Nephron progenitor cell (in vitro differentiated cells): ENCODE measurements at regions not wholly inside any gene's neighbourhood (a gene's known extent, or its start where the extent isn't known, plus 50 kb on each side); places are given as distances from the start of the nearest gene placed in this dataset.
"Not testable (repeated sequence)": the region's sequence is repeated elsewhere in the genome, so short reads cannot be mapped to it uniquely, and the experiment has no call there.

Source experiments
- DNase-seq: peaks from one replicate; pipeline ENCODE4 v3.0.0; 2021
- H3K27ac Mint-ChIP-seq: 2 replicates; pipeline ENCODE4 v1.8.0; 2021; ENCODE audit warnings: mild to moderate bottlenecking, moderate library complexity, mixed read lengths
- H3K27me3 Mint-ChIP-seq: 2 replicates; pipeline ENCODE4 v1.8.0; 2021; ENCODE audit warnings: mild to moderate bottlenecking, low read depth, mixed read lengths; ENCODE audit not compliant: poor library complexity
- H3K36me3 Mint-ChIP-seq: 2 replicates; pipeline ENCODE4 v1.8.0; 2021; ENCODE audit warnings: low read depth, mixed read lengths
- H3K4me1 Mint-ChIP-seq: 2 replicates; pipeline ENCODE4 v1.8.0; 2021; ENCODE audit warnings: mixed read lengths
- H3K4me3 Mint-ChIP-seq: 2 replicates; pipeline ENCODE4 v1.8.0; 2021; ENCODE audit warnings: mild to moderate bottlenecking, moderate library complexity, mixed read lengths
- H3K9me3 Mint-ChIP-seq: 2 replicates; pipeline ENCODE4 v1.8.0; 2021; ENCODE audit warnings: mild to moderate bottlenecking, moderate library complexity, mixed read lengths
- TF ChIP-seq, protein P1 (sequence below): fragments of 200-600 bp; sonication (generic); IDR thresholded peaks from 2 replicates; pipeline ENCODE4 v1.5.0; 2021; ENCODE audit warnings: antibody characterized with exemption

DNA sequence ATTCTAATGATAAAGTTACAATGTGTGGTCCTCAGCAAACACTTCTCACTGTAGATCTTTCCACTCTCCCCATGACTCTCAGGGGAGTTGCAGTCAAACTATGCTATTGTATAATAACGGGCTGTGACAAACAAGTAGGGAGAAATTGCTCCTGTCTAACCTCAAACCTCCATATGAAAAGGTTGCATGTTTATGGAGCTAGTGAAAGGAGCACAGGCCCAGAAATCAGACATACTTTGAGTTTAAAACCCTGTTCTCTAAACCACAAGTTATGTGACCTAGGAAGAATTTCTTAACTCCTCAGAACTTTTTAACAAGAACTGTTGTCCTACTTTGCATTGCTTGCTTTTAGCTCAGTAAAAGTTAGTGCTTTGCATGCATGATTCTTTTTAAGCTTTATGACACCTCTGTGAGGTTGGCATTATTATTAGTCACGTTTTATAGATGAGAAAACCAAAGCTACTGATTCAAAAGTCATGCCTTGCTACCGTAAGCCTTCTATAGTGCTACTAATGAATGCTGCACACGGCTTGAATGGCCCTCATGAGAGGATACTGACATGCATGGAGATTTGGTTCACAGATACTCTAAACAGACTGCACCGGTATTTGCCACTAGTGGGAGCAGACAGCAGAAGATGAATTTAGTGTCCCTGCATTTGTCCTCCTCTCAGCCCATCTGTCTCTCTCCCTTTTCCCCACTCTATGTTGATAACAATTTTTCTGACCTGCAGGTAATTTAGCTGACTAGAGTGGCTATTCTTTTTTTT lies 129.5 kb upstream of the PCGF5 start:
- no peak overlapping the region for H3K4me3 Mint-ChIP-seq
- H3K36me3 Mint-ChIP-seq: peaks cover 6% of the 10 kb centered on the region
- H3K4me1 Mint-ChIP-seq: no peaks in the 10 kb centered on the region
- H3K27ac Mint-ChIP-seq: no peak overlapping the region
- TF ChIP-seq, protein P1, sequence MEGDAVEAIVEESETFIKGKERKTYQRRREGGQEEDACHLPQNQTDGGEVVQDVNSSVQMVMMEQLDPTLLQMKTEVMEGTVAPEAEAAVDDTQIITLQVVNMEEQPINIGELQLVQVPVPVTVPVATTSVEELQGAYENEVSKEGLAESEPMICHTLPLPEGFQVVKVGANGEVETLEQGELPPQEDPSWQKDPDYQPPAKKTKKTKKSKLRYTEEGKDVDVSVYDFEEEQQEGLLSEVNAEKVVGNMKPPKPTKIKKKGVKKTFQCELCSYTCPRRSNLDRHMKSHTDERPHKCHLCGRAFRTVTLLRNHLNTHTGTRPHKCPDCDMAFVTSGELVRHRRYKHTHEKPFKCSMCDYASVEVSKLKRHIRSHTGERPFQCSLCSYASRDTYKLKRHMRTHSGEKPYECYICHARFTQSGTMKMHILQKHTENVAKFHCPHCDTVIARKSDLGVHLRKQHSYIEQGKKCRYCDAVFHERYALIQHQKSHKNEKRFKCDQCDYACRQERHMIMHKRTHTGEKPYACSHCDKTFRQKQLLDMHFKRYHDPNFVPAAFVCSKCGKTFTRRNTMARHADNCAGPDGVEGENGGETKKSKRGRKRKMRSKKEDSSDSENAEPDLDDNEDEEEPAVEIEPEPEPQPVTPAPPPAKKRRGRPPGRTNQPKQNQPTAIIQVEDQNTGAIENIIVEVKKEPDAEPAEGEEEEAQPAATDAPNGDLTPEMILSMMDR: peak; percentile 10
- DNase-seq: no peak
- H3K9me3 Mint-ChIP-seq: peaks cover 37% of the 10 kb centered on the region
- peaks cover 5% of the 10 kb centered on the region for H3K27me3 Mint-ChIP-seq

DNA sequence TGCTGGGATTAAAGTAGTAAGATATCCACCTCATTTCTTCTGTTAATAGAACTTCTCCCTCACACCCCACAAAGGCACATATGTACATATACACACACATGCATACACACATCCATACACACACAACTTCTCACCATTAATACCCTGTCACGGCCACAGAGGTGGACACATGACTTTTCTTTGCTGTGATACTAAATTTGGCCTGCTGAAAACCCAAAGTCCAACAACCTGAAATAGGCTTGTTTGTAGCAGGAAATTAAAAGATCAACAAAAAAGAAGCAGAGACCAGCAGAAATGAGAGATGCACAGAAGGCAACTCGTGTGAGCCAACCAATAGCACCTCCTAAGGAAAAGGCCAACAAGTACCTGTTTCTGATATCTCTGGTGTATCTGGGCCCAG lies 128.7 kb upstream of the PCGF5 start:
- Mint-ChIP-seq H3K36me3 (peaks cover 6% of the 10 kb centered on the region), H3K27ac (no peak overlapping the region), H3K9me3 (peaks cover 46% of the 10 kb centered on the region), H3K27me3 (peaks cover 5% of the 10 kb centered on the region), H3K4me3 (no peak overlapping the region), H3K4me1 (no peaks in the 10 kb centered on the region)
- TF ChIP-seq, protein P1: no peak
- no peak for DNase-seq

DNA sequence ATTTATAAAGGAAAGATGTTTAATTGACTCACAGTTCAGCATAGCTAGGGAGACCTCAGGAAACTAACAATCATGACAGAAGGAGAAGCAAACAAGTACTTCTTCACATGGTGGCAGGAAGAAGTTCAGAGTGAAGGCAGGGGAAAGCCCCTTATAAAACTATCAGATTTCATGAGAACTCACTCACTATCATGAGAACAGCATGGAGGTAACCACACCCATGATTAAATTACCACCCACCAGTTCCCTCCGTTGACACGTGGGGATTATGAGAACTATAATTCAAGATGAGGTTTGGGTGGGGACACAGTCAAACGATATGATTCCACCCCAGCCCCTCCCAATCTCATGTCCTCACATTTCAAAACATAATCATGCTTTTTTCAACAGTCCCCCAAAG lies 124.2 kb upstream of the PCGF5 start:
- Mint-ChIP-seq H3K36me3 (peaks cover 15% of the 10 kb centered on the region), H3K9me3 (peaks cover 68% of the 10 kb centered on the region), H3K27me3 (peaks cover 5% of the 10 kb centered on the region), H3K4me3 (no peak overlapping the region), H3K4me1 (no peaks in the 10 kb centered on the region), H3K27ac (no peak overlapping the region)
- no peak for DNase-seq
- TF ChIP-seq, protein P1: no peak

DNA sequence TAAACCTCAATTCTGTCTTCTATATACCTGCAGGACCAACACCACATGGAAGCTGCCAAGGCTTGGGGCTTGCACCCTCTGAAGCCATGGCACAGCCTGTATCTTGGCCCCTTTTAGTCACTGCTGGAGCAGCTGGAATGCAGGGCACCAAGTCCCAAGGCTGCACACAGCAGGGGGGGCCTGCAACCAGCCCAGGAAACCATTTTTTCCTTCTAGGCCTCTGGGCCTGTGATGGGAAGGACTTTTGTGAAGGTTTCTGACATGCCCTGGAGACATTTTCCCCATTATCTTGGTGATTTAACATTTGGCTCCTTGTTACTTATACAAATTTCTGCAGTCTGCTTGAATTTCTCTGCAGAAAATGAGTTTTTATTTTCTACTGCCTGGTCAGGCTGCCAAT lies 123.2 kb upstream of the PCGF5 start:
- peaks cover under 1% of the 10 kb centered on the region for H3K4me1 Mint-ChIP-seq
- TF ChIP-seq, protein P1: no peak
- no peak overlapping the region for H3K27ac Mint-ChIP-seq
- peaks cover 5% of the 10 kb centered on the region for H3K27me3 Mint-ChIP-seq
- H3K36me3 Mint-ChIP-seq: peaks cover 15% of the 10 kb centered on the region
- H3K9me3 Mint-ChIP-seq: peaks cover 65% of the 10 kb centered on the region
- no peak for DNase-seq
- no peak overlapping the region for H3K4me3 Mint-ChIP-seq

DNA sequence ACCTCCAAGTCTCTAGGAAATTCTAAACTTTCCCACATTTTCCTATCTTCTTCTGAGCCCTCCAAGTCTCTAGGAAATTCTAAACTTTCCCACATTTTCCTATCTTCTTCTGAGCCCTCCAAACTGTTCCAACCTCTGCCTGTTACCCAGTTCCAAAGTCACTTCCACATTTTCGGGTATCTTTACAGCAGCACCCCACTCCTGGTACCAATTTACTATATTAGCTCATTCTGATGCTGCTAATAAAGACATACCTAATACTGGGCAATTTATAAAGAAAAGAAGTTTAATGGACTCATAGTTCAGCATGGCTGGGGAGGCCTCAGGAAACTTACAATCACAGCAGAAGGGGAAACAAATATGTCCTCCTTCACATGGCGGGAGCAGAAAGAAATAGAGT lies 122.4 kb upstream of the PCGF5 start:
- H3K4me3 Mint-ChIP-seq, H3K4me1 Mint-ChIP-seq, H3K27me3 Mint-ChIP-seq, DNase-seq, H3K27ac Mint-ChIP-seq: not testable (repeated sequence)
- Mint-ChIP-seq H3K36me3 (peaks cover 15% of the 10 kb centered on the region), H3K9me3 (peaks cover 58% of the 10 kb centered on the region)

DNA sequence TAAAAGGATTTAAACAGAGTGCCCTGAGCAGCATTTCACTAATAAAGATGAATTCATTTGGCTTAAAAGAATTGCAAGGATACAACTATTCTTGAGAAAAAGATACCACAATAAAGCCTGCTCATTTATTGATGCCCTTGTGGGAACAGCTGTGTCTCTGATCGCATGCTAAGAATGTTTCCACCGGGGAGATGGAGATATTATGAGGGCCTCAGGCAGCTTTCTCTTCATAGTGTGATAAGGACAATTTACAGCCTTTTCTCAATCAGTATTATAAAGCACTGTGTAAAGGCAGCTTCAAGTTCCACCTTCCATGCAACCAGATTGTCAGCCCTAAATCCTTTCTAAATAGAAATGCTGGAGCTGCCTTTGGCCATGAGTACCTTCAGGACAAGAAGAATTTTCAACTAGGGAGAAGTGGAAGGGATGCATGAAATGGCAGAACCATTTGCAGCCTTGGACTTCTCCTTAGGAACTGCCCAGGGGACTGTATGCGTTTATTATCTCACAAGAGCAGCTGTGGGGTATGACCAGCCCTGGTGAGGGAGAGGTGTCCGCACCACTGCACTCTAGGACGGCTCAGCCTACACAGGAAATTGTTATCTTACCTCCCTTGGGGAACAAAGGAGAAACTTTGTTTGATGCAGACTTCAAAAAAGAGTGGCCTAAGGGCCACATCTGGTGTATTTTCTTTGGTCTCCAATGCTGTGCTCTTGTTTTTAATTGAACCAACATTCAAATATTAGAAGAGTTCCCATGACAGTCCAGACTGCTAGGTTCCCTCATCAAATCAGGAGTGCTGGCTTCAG lies 116.9 kb upstream of the PCGF5 start:
- TF ChIP-seq, protein P1: no peak
- DNase-seq: peak; percentile 12
- no peaks in the 10 kb centered on the region for H3K36me3 Mint-ChIP-seq
- no peak overlapping the region for H3K4me3 Mint-ChIP-seq
- H3K9me3 Mint-ChIP-seq: peaks cover 22% of the 10 kb centered on the region
- H3K27me3 Mint-ChIP-seq: peaks cover 6% of the 10 kb centered on the region
- peaks cover 36% of the 10 kb centered on the region for H3K4me1 Mint-ChIP-seq
- peak overlapping the region; percentile 87 for H3K27ac Mint-ChIP-seq
